Body of pancreas (tissue), 4 donors: ENCODE measurements at regions not wholly inside any gene's neighbourhood (a gene's known extent, or its start where the extent isn't known, plus 50 kb on each side); places are given as distances from the start of the nearest gene placed in this dataset.

Experiments used
- ATAC-seq: fragments of 150-250 bp; one replicate; pipeline ENCODE4 v1.9.1; 2016
- DNase-seq, 4 donors: peaks; one replicate each; pipeline ENCODE4 v3.0.0-alpha.2; 2019
- H3K27ac ChIP-seq, 4 donors: fragments of 200-600 bp; sonication (generic); 1 replicate in 3 of 4; 2 replicates in 1 of 4; pipeline versions ENCODE4 v1.5.1 to v1.6.1; 2016 to 2019; ENCODE audit warnings: mild to moderate bottlenecking in 1 of 4, mixed read lengths in 1 of 4, moderate library complexity in 1 of 4
- H3K27me3 ChIP-seq, 2 donors: fragments of 200-600 bp; sonication (generic); one replicate each; pipeline ENCODE4 v1.6.0; 2016; ENCODE audit warnings: mild to moderate bottlenecking in 1 of 2
- H3K36me3 ChIP-seq, 2 donors: fragments of 200-600 bp; sonication (generic); replicated peaks in 1 of 2; 2 replicates each; pipeline ENCODE4 v1.5.1; 2016; ENCODE audit warnings: low read depth in 2 of 2; ENCODE audit not compliant: insufficient read depth in 1 of 2
- H3K4me1 ChIP-seq: fragments of 200-600 bp; sonication (generic); one replicate; pipeline ENCODE4 v1.6.0; 2016
- H3K4me3 ChIP-seq, 2 donors: fragments of 200-600 bp; sonication (generic); 1 replicate in 1 of 2; 2 replicates in 1 of 2; pipeline ENCODE4 v1.5.1; 2016 to 2019
- H3K9me3 ChIP-seq, 3 donors: fragments of 200-600 bp; sonication (generic); 1 replicate in 2 of 3; 2 replicates in 1 of 3; pipeline ENCODE4 v1.5.1; 2016
- CTCF ChIP-seq, 7 experiments: fragments of 450-650 bp in 4 of 7; fragments of 200-600 bp in 3 of 7; sonication (generic) in 3 of 7; IDR thresholded peaks; one replicate each; pipeline ENCODE4 v1.5.1; 2016 to 2019; ENCODE audit warnings: antibody characterized with exemption in 7 of 7
- POLR2A ChIP-seq, 3 donors: fragments of 450-650 bp; IDR thresholded peaks; one replicate each; pipeline ENCODE4 v1.6.1; 2016; ENCODE audit warnings: antibody characterized with exemption in 3 of 3, mild to moderate bottlenecking in 2 of 3
- WGBS, 2 donors: methylation state at CpG; one replicate each; pipeline ENCODE4 v1.1.5; 2017; 5-methylcytosine and 5-hydroxymethylcytosine counted together
- intact Hi-C: fragments of 100-400 bp; cut with DNase I; formaldehyde crosslinking; loops from one replicate; pipeline ENCODE4 v1.15.1; 2023

- DNase-seq (no peak), ATAC-seq (no peak)
- H3K4me1 ChIP-seq, result peaks cover 7% of the 10 kb centered on the region
- H3K4me3 ChIP-seq, result no peak overlapping the region
- intact Hi-C loops, result no loop called here
- H3K36me3 ChIP-seq, result no peaks in the 10 kb centered on the region
- H3K9me3 ChIP-seq, result no peaks in the 10 kb centered on the region
- no peak for TF ChIP-seq POLR2A (IDR thresholded peaks at IDR 0.05)
- no peak for TF ChIP-seq CTCF (IDR thresholded peaks at IDR 0.05)
- 93 to 95% methylated on average over 6 to 7 of the region's 7 CpGs for WGBS, 2 donors
- no peaks in the 10 kb centered on the region for H3K27me3 ChIP-seq
- H3K27ac ChIP-seq, result no peak overlapping the region
Observed at GRCh38 chr2:8438996-8439395, 242.9 kb upstream of the ID2 start.

GRCh38 chr2:8440029-8440778 is 241.7 kb upstream of the ID2 start:
- Histone ChIP-seq H3K36me3 (no peaks in the 10 kb centered on the region), H3K4me3 (no peak overlapping the region), H3K9me3 (no peaks in the 10 kb centered on the region), H3K27ac (no peak overlapping the region), H3K4me1 (peaks cover 7% of the 10 kb centered on the region), H3K27me3 (no peaks in the 10 kb centered on the region)
- intact Hi-C loops, result no loop called here
- DNase-seq, result peak in 3 of 4 donors; percentile 25 to 53 (median 29)
- ATAC-seq, result peak; percentile 81
- WGBS, 2 donors, result 56 to 68% methylated on average over 12 of the region's 12 CpGs
- no peak for TF ChIP-seq POLR2A (IDR thresholded peaks at IDR 0.05)
- no peak for TF ChIP-seq CTCF (IDR thresholded peaks at IDR 0.05)

GRCh38 chr2:8441371-8441770 is 240.5 kb upstream of the ID2 start:
- DNase-seq, result no peak
- 82 to 87% methylated on average over 12 of the region's 12 CpGs for WGBS, 2 donors
- no peak for ATAC-seq
- TF ChIP-seq CTCF (IDR thresholded peaks at IDR 0.05), result no peak
- no peak for TF ChIP-seq POLR2A (IDR thresholded peaks at IDR 0.05)
- H3K4me3 ChIP-seq, result no peak overlapping the region
- H3K4me1 ChIP-seq, result peaks cover 7% of the 10 kb centered on the region
- no peaks in the 10 kb centered on the region for H3K36me3 ChIP-seq
- H3K27ac ChIP-seq, result no peak overlapping the region
- no peaks in the 10 kb centered on the region for H3K9me3 ChIP-seq
- intact Hi-C loops, result no loop called here
- no peaks in the 10 kb centered on the region for H3K27me3 ChIP-seq

GRCh38 chr2:8441986-8442385 is 239.9 kb upstream of the ID2 start:
- Histone ChIP-seq H3K4me1 (peaks cover 7% of the 10 kb centered on the region), H3K36me3 (no peaks in the 10 kb centered on the region), H3K4me3 (no peak overlapping the region), H3K9me3 (no peaks in the 10 kb centered on the region), H3K27ac (no peak overlapping the region), H3K27me3 (no peaks in the 10 kb centered on the region)
- DNase-seq (no peak), ATAC-seq (no peak)
- 62 to 83% methylated on average over 2 of the region's 2 CpGs for WGBS, 2 donors
- intact Hi-C loops, result no loop called here
- TF ChIP-seq CTCF (IDR thresholded peaks at IDR 0.05) (no peak), POLR2A (IDR thresholded peaks at IDR 0.05) (no peak)
